ENCODE measurements at regions not wholly inside any gene's neighbourhood (a gene's known extent, or its start where the extent isn't known, plus 50 kb on each side); places are given as distances from the start of the nearest gene placed in this dataset.

- TF ChIP-seq CTCF (IDR thresholded peaks at IDR 0.05): no peak
- TF ChIP-seq EP300 (IDR thresholded peaks at IDR 0.05): no peak
- no peak for TF ChIP-seq POLR2AphosphoS5 (IDR thresholded peaks at IDR 0.05)
- no peak for TF ChIP-seq POLR2A (IDR thresholded peaks at IDR 0.05)
Measured at GRCh38 chr10:23630885-23631284, 192.0 kb downstream of the OTUD1 start.
